ENCODE measurements at regions not wholly inside any gene's neighbourhood (a gene's known extent, or its start where the extent isn't known, plus 50 kb on each side); places are given as distances from the start of the nearest gene placed in this dataset.
"Not testable (repeated sequence)": the region's sequence is repeated elsewhere in the genome, so short reads cannot be mapped to it uniquely, and the experiment has no call there.

DNA sequence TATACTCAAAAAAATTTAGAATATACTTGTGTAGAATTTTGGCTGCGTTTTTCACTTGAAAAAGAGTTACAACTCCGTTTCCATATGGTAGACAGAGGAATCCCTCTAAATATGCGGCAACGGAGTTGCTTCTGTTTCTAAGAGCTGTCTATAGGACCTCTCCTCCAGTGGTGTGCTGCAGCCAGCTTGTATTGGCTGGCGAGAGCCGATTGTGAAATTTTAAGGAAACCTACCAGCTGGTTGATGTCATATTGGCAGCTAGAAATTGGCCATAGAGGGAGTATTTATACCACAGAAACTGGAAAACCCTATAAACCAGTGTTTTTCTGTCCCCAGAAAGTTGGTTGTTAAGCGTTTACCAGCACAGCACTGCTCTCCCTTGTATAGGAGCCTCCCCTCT, 655.8 kb upstream of the EEF2KMT start:
- no peak for DNase-seq (ENCODE audit: low spot score)

DNA sequence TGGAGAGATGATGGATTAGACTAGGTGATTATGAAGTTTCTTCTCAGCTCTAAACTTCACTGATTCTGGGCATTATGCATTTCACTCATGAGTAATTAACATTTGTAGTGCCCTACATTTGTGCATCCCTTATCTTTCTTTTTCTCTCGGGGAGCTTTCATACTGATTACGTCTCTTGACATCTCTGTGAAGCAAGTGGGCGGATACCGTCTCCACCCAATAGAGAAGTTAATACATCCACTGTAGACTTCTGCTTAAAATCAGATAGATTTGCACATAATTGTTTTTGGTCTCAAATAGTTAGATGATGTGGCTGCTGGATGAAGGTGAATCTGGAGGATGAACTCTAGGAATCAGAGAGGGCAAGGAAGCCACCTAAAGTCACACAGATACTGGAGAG, 653.6 kb upstream of the EEF2KMT start:
- DNase-seq (ENCODE audit: low spot score) = no peak

DNA sequence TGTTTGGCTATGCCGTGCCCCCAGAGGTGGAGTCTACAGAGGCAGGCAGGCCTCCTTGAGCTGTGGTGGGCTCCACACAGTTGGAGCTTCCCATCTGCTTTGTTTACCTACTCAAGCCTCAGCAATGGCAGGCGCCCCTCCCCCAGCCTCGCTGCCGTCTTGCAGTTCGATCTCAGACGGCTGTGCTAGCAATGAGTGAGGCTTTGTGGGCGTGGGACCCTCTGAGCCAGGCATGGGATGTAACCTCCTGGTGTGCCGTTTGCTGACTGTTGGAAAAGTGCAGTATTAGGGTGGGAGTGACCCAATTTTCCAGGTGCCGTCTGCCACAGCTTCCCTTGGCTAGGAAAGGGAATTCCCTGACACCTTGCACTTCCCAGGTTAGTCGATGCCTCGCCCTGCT, 652.8 kb upstream of the EEF2KMT start:
- DNase-seq (ENCODE audit: low spot score) = not testable (repeated sequence)

DNA sequence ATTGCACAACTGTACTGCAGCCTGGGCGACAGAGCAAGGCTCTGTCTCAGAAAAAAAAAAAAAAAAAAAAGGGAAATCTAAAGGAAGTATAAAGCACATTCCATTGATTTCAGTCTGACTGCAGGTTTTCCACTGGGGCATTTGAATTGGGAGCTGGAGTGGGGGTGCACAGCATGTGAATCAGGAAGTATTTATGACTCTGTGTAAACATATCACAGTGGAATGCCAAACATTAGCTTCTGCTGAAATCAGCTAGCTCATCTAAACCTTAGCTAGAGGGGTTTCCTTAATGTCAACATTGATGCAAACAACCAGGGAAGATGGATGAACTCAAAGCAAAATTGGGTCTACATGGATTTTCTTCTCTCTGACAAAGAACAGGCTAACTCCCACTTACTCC, 641.0 kb upstream of the EEF2KMT start:
- DNase-seq (ENCODE audit: low spot score) = no peak

DNA sequence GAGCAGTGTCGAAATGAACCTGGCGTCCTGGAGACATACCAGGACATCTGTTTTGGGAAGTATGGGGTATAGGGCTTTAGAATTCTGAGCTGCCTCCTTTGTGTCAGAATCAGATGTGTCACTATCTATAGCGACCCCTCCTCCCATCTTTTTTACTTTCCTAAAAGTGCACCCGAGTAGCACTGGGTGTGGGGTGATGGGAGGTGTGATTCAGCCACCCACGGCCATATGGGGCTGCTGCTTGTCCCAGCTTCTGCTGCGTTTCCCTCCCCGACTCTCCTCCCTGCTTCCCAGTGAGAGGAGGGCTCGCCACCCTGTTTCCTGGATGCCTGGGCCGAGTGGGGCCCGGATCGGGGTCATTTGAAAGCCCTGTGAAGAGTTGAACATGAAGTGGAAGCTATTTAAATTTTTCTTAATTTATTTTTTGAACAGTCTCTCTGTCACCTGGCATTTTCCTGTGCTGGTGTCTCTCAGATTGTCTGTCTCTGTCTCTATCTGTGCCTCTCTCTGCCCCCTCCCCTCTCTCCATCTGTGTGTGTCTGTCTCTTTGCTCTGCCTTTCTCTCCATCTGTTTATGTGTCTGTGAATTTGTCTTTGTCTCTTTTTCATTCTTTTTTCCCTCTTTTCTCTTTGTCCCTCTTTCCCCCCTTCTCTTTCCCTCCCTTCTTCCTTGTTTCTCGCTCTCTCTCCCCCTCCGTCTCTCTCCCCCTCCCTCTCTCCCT, 638.8 kb upstream of the EEF2KMT start:
- no peak for DNase-seq (ENCODE audit: low spot score)

DNA sequence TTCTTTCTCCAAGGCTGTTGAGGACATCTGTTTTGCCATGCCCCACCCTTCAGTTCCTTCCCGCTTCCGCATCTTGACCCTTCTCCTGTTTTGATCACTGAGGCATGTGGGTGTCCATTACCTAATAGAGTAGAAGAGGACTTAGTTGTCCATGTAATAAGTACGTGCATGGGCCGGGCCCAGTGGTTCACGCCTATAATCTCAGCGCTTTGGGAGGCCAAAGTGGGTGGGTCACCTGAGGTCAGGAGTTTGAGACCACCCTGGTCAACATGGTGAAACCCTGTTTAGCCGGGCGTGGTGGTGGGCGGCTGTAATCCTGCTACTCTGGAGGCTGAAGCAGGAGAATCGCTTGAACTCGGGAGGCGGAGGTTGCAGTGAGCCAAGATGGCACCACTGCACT, 637.8 kb upstream of the EEF2KMT start:
- no peak for DNase-seq (ENCODE audit: low spot score)

DNA sequence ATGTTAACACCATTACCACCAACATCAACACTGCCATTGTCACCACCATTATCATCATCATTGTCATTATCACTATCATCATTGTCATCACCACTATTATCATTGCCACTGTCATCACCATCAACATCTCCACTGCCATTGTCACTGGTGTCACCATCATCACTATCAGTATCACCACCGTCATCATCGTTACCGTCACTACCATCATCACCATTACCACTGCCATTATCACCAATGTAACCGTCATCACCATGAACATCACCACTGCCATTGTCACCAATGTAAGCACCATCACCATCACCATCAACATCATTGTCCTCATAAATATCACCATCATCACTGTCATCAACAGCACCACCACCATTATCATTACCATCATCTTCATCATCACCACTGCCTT, 633.2 kb upstream of the EEF2KMT start:
- DNase-seq (ENCODE audit: low spot score) = no peak

DNA sequence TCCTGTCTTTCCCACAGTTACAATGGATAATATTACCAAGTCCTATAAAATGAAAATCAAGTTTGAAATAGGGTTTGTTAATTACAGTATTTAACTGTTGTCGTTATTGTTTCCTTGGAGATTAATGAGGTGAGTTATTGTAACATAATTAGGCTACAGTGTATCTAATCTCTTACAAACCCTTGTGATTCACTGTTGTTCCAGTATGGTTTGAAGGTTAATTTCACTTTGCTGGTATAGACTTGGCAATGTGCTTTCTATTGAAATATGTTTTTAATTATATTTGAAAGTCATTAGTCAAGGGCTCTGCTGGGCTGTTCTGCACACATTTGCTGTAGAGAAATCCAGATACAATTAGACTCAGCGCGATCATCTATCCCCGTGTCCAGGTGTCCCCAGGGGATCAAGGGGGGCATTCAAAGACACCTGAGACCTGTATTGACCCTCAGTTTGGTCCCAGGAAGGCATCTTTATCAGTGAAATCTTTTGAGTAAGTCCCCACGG, 624.6 kb upstream of the EEF2KMT start:
- no peak for DNase-seq (ENCODE audit: low spot score)

DNA sequence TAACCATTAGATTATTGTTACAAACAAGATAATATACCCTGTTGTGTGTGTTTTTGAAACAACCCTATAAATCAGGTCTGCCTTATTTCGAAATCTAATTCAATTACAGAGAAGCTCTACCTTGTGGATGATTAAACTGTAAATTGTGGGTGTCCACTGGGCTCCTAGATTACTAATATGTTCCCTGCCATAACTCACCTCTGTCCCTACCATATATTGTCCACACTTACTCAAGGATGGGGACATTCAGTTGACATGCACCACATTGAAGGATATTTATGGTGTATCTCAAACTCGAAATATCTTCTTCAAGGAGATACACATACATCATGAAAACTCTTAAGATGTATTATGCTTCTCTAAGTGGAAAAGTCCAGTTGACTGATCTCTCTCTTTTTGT, 617.6 kb upstream of the EEF2KMT start:
- DNase-seq (ENCODE audit: low spot score) = no peak

DNA sequence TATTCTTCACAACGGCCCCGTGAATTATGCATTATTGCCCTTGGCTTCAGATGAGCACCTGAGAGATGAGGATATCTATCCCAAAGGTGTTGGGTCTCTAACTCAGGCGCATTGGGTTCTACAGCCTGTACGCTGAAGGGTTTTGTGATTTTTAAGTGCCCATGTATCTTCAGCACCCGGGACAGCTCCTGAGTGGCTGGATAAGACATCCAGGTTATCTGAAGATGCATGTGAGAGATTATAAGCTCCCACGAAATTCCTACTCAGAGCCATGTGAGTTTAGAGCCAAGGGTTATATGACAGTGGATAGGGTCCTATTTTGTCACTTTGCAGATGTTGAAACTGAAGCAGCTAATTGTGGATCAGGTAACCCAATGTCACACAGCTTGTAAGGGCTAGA, 612.3 kb upstream of the EEF2KMT start:
- no peak for DNase-seq (ENCODE audit: low spot score)

DNA sequence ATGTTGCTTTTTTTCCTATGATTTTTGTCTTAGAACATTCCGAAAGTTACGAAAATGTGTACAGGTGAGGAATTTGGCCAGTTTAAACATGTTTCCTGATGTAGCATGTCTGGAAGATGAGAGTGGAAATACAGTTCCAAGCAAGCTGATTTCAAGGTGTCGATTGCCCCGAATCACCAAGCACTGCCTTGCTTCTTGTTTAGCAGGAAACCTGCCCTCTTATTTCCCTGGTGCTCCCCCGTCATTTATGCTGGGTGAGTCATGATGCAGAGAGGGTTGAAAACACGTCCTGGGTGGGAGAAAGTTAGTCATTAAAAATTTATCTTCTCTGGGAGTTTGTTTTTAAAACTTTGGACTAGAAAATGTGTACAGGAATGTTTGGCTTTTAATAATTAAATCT, 608.6 kb upstream of the EEF2KMT start:
- DNase-seq (ENCODE audit: low spot score) = no peak

DNA sequence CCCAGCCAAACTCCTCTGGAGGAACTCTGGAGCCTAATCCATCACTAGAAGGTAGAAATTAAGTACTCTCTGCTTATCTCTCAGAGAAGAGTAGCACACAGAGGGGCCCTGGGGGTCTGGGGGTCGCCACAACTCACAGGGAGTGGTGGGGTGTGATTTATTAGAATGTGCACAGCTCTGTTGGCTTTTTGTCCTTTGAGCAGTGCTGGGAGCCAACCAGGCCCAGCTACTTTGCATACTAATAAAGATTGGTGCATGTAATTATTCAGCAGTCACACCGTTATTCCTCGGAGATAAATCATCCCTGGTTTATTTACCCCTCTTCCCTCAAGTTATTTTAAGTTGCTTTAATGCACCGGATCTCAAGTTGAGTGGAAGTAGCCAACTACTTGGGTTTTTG, 606.7 kb upstream of the EEF2KMT start:
- no peak for DNase-seq (ENCODE audit: low spot score)

DNA sequence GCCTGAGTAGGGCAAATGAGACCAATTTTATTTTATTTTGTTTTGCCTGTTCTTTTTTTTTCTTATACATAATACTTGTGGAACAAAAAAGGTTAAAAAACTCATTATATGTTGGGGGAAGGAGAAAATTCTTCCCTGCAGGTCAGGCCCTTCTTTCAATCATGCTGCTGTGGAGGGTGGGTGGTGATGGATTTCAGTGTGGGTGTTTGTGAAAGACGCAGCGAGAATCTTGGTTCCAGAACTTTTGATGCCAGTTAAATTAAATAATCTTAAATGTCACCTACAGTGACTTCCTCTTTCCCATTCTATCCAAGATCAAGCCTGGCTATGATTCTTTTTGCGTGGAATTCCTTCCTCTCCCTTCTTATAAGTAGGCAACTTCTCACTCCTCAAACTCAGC, 595.8 kb upstream of the EEF2KMT start:
- DNase-seq (ENCODE audit: low spot score) = no peak

DNA sequence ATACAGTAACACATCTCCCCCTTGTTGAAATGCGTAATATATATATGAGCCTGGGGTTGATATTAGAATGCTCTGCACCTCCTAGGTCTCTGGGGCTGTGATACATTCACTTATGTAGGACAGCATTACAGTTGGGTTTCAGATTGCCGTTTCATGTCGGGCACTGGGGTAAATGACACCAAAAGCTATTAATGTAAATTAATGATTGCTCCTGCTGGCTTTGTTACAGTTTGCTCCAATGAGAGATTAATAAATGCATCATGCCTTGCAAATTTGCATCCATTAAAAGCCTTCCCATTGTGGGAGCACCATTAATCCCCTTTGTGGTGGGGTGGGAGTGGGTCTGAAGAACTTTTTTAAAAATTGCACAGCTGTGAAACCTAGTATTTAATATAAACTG, 584.4 kb upstream of the EEF2KMT start:
- DNase-seq (ENCODE audit: low spot score) = no peak

DNA sequence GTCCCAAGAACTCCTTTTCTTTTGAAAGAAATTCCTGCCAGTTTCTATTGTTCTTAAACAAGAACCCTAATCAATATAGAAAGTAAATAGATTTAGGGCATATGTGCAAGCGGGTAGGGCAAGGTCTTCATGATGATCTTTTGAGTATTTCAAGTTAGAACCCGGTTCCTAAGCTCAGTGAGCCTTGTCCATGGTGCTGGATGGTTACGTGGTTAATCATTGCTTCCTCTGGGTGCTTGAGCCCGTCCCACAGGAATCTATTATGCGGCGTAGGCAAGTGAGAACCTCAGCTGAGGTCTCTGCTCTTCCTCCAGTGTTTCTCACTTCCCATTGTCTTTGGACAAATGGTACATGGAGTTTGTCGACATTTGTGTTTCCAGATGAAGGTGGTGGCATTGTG, 580.8 kb upstream of the EEF2KMT start:
- no peak for DNase-seq (ENCODE audit: low spot score)

DNA sequence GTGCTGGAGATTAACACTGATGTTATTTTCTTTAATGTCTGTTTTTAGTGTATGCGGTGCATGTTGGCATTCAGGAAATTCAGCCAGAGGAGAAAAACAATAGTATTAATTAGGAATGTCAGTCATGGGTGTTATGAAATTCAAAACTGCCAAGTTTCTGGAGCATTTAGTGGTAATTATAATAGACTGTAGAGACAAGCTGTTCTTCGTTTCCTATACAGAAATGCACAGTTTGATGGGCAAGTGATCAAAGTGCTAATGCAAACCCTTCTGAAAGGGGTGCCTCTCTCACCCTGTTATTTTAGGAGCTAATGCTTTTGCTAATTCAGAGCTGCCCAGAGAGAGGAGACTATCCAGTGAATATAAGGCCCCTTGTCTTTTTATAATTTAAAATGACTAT, 573.8 kb upstream of the EEF2KMT start:
- no peak for DNase-seq (ENCODE audit: low spot score)

DNA sequence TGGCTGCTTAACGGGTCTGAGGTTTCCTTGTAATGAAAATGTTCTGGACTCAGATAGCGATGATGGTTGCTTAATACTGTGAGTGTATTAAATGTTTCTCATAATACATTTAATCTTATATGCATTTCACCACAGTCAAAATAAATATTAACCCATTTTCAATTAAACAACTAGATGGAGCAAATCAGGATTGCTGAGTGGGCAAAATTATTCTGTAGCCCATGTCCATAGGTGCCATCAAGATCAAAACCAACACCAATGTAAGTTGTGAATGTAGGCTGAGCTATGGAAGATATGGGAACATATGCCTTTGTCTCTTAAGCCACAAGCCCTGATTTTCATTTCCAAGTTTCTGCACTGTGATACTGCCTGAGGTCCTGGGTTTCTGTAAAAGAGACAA, 572.6 kb upstream of the EEF2KMT start:
- DNase-seq (ENCODE audit: low spot score) = no peak

DNA sequence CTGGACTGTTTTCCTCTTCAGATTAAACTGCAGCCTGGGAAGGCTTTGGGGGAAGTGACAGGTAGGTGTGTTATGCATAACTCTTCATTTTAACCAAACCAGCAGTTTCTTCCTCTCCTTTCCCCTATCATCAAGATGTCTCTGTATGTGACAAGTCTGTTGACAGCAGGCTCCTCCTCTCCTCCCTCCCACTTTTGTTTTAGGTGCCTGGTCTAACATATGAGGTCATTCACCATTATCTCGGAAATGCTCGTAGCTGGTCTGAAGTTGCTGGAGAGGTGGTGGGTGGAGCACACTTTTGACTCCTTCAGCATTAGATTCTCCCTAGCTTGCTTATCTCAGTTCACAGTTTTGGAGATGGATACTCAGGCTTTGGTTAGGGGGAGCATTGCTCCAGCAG, 571.0 kb upstream of the EEF2KMT start:
- no peak for DNase-seq (ENCODE audit: low spot score)

DNA sequence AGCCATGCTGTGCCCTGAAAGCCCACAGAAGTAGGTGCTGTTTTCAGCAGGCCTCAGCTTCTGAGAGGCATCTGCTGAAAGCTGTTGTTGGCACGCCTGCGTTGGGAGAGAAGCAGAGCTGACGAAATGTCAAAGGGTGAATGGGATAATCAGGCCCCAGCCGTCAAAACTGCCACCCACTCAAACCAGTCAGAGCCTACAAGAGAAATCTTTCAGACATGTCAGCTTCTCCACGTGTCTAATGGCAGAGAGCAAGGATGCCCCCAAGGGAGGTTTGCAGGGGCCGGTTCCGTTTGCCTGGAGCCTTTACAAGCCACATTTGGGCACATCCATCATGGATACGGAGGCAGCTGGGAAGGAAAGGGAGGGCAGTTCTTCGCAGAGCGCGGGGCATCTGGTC, 568.2 kb upstream of the EEF2KMT start:
- DNase-seq (ENCODE audit: low spot score) = no peak

DNA sequence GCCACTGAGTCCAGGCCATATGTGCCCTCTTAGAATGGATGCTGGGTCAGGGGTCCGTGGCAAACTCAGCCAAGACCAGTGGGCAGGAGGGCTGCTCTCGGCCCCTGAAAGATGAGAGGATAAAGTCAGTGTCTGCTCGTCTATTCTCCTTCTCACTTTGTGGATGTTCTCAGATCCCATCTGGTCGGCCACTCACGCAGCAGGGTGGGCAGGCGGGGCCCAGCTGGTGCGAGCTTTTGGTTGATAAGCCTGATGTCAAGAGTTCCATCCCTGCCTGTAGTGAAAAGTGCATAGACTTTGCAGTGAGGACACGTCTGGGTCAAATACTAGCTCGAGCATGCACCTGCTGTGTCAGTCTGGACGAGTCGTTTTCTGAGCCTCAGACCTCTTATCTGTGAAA, 556.2 kb upstream of the EEF2KMT start:
- no peak for DNase-seq (ENCODE audit: low spot score)

DNA sequence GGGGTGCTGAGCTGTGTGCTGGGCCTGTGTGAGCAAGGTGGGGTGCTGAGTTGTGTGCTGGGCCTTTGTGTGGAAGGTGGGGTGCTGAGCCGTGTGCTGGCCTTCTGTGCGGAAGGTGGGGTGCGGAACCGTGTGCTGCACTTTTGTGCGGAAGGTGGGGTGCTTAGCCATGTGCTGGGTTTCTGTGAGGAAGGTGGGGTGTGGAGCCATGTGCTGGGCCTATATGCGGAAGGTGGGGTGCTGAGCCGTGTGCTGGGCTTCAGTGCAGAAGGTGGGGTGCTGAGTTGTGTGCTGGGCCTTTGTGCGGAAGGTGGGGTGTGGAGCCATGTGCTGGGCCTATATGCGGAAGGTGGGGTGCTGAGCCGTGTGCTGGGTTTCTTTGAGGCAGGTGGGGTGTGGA, 555.4 kb upstream of the EEF2KMT start:
- DNase-seq (ENCODE audit: low spot score) = no peak

DNA sequence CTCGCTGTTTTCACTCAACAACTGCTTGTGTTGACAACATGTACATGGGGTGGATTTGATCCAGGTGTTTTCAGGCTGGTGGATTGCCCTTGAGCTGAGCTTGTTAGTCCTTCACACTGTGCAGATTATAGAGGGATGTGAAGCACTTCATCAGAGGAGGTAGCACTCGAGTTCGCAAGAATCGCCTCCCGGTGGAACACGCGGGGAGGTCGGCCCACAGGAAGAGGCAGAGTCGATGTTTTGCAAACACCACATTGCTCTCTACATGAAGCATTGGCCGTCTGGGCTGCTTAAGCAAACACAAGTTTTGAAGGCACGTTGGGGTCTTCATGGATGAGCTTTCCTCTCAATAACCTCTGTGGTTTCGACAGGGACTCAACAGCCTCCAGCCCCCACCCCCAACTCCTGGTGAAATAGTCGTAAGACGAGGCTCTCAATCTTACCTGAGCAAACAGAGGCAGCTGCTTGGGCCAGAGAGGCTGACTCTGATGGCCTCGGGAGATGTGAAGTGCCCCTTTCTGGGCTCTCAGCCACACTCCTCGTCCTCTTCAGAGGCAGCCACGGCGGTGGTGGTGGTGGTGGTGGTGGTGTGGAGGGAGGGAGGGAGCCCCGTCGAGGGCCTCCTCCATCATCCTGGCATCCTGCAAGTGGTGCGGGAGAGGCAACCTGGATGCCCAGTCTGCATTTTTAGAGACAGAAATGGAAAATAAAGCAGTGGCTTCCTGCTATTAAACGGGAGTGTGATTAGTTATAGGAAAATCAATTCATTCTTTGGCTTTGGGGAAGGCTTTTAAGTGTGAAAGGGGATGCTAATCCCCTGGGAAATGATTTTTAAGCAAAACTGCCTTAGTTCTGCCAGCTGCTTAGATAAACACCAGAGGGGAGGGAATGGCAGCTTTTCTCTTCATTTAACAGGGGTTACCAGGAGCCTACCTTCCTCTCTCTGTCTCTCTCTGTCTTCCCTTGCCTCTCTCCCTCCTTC, 552.5 kb upstream of the EEF2KMT start:
- no peak for DNase-seq (ENCODE audit: low spot score)

DNA sequence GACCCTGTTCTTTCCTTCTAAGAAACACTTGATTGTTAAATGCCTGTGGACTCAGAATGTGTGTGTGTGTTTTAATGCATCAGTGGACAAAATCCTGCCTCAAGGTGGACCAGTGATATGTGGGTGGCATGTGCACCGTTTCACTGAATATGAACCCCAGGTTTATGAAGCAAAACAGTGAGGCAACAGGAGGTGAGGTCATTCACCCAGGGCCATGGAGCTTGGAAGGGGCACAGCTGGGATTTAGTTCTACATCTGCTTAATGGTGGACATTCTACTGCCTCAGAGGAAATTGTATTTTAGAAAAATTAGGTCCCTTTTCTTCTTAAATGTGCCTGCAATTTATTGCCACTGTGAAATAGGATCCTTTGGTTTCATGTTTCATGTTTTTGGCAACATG, 549.5 kb upstream of the EEF2KMT start:
- DNase-seq (ENCODE audit: low spot score) = no peak
